H9 (cell line): ENCODE measurements at regions not wholly inside any gene's neighbourhood (a gene's known extent, or its start where the extent isn't known, plus 50 kb on each side); places are given as distances from the start of the nearest gene placed in this dataset.

Source experiments
- DNase-seq: peaks from one replicate; pipeline ENCODE4 v3.0.0-alpha.2; 2017
- H2AFZ ChIP-seq: one replicate; pipeline ENCODE4 v1.6.1; 2013; ENCODE audit warnings: mild to moderate bottlenecking, low read length, control low read depth, moderate library complexity
- H2AK5ac ChIP-seq: 2 replicates; pipeline ENCODE4 v1.6.1; 2013; ENCODE audit warnings: low read length, control low read depth, mixed read lengths; ENCODE audit not compliant: insufficient read length
- H2BK120ac ChIP-seq: one replicate; pipeline ENCODE4 v1.6.1; 2013; ENCODE audit warnings: low read depth, mild to moderate bottlenecking, low read length, control low read depth, inconsistent platforms; ENCODE audit not compliant: poor library complexity, severe bottlenecking
- H2BK12ac ChIP-seq: 2 replicates; pipeline ENCODE4 v1.6.1; 2013; ENCODE audit warnings: low read length, control low read depth, mixed read lengths, low read depth; ENCODE audit not compliant: insufficient read length
- H2BK15ac ChIP-seq: 2 replicates; pipeline ENCODE4 v1.6.1; 2013; ENCODE audit warnings: low read depth, low read length, control low read depth
- H2BK20ac ChIP-seq: one replicate; pipeline ENCODE4 v1.6.1; 2013; ENCODE audit warnings: low read depth, mild to moderate bottlenecking, low read length, control low read depth, inconsistent platforms; ENCODE audit not compliant: poor library complexity, severe bottlenecking
- H2BK5ac ChIP-seq: 2 replicates; pipeline ENCODE4 v1.6.1; 2013; ENCODE audit warnings: low read length, control low read depth, mixed read lengths; ENCODE audit not compliant: insufficient read length
- H3K14ac ChIP-seq: 2 replicates; pipeline ENCODE4 v1.6.1; 2013; ENCODE audit warnings: low read length, control low read depth; ENCODE audit not compliant: insufficient read depth
- H3K18ac ChIP-seq: 2 replicates; pipeline ENCODE4 v1.6.1; 2013; ENCODE audit warnings: low read depth, mild to moderate bottlenecking, mixed read lengths, low read length, control low read depth; ENCODE audit not compliant: insufficient read length
- H3K23ac ChIP-seq: 2 replicates; pipeline ENCODE4 v1.6.1; 2013; ENCODE audit warnings: low read length, control low read depth, mixed read lengths, low read depth; ENCODE audit not compliant: insufficient read length
- H3K23me2 ChIP-seq: 2 replicates; pipeline ENCODE4 v1.6.1; 2013; ENCODE audit warnings: low read depth, mild to moderate bottlenecking, mixed read lengths, low read length, control low read depth; ENCODE audit not compliant: insufficient read length, poor library complexity, severe bottlenecking
- H3K27ac ChIP-seq: 2 replicates; pipeline ENCODE4 v1.5.1; 2013; ENCODE audit warnings: low read length, control low read depth, mixed read lengths, low read depth; ENCODE audit not compliant: insufficient read length
- H3K27me3 ChIP-seq: 2 replicates; pipeline ENCODE4 v1.6.1; 2013; ENCODE audit warnings: low read length, control low read depth, inconsistent platforms; ENCODE audit not compliant: insufficient read depth
- H3K4ac ChIP-seq: 2 replicates; pipeline ENCODE4 v1.6.1; 2013; ENCODE audit warnings: low read depth, mild to moderate bottlenecking, control low read depth, inconsistent platforms, low read length, moderate library complexity
- H3K4me1 ChIP-seq: 2 replicates; pipeline ENCODE4 v1.6.1; 2013; ENCODE audit warnings: low read length, control low read depth, inconsistent platforms; ENCODE audit not compliant: insufficient read depth
- H3K4me2 ChIP-seq: 2 replicates; pipeline ENCODE4 v1.6.1; 2013; ENCODE audit warnings: low read length, control low read depth, mixed read lengths; ENCODE audit not compliant: insufficient read length, insufficient read depth
- H3K56ac ChIP-seq: 2 replicates; pipeline ENCODE4 v1.6.1; 2013; ENCODE audit warnings: low read depth, mild to moderate bottlenecking, mixed read lengths, low read length, control low read depth; ENCODE audit not compliant: insufficient read length
- H3K79me1 ChIP-seq: 2 replicates; pipeline ENCODE4 v1.6.1; 2013; ENCODE audit warnings: low read depth, mild to moderate bottlenecking, moderate library complexity, low read length, control low read depth, inconsistent platforms; ENCODE audit not compliant: insufficient read depth, poor library complexity, severe bottlenecking
- H3K79me2 ChIP-seq: 2 replicates; pipeline ENCODE4 v1.6.1; 2013; ENCODE audit warnings: low read length, control low read depth, inconsistent platforms; ENCODE audit not compliant: insufficient read depth
- H3K9ac ChIP-seq: 2 replicates; pipeline ENCODE4 v1.6.1; 2013; ENCODE audit warnings: low read length, control low read depth, mixed read lengths; ENCODE audit not compliant: insufficient read length; ENCODE audit errors: extremely low read depth
- H3K9me3 ChIP-seq: one replicate; pipeline ENCODE4 v1.6.1; 2013; ENCODE audit warnings: low read depth, low read length, inconsistent platforms; ENCODE audit not compliant: control insufficient read depth
- H3T11ph ChIP-seq: one replicate; pipeline ENCODE4 v1.6.1; 2013; ENCODE audit warnings: mild to moderate bottlenecking, low read length, control low read depth, inconsistent platforms
- H4K20me1 ChIP-seq: one replicate; pipeline ENCODE4 v1.6.1; 2013; ENCODE audit not compliant: control insufficient read depth, insufficient read length, insufficient read depth
- H4K5ac ChIP-seq: 2 replicates; pipeline ENCODE4 v1.6.1; 2013; ENCODE audit warnings: low read depth, mild to moderate bottlenecking, mixed read lengths, low read length, control low read depth; ENCODE audit not compliant: insufficient read length
- H4K8ac ChIP-seq: replicated peaks from 2 replicates; pipeline ENCODE4 v1.6.1; 2013; ENCODE audit warnings: low read length, control low read depth, mixed read lengths, low read depth; ENCODE audit not compliant: insufficient read length
- H4K91ac ChIP-seq: 2 replicates; pipeline ENCODE4 v1.6.1; 2013; ENCODE audit warnings: low read depth, mild to moderate bottlenecking, moderate library complexity, mixed read lengths, low read length, control low read depth; ENCODE audit not compliant: insufficient read length
- H3K27ac Mint-ChIP-seq, 3 experiments: 2 replicates in 2 of 3; 3 replicates in 1 of 3; pipeline ENCODE4 v1.8.0; 2020 to 2021; ENCODE audit warnings: mixed read lengths in 3 of 3, mild to moderate bottlenecking in 1 of 3, moderate library complexity in 1 of 3
- H3K27me3 Mint-ChIP-seq: 2 replicates; pipeline ENCODE4 v1.8.0; 2021; ENCODE audit warnings: low read depth, mild to moderate bottlenecking, moderate library complexity, mixed read lengths
- H3K36me3 Mint-ChIP-seq, 3 experiments: 2 replicates in 2 of 3; 3 replicates in 1 of 3; pipeline ENCODE4 v1.8.0; 2020 to 2021; ENCODE audit warnings: low read depth in 3 of 3, mixed read lengths in 3 of 3; ENCODE audit not compliant: insufficient read depth in 1 of 3
- H3K4me1 Mint-ChIP-seq, 2 experiments: 2 replicates each; pipeline ENCODE4 v1.8.0; 2020; ENCODE audit warnings: mixed read lengths in 2 of 2
- H3K4me3 Mint-ChIP-seq, 2 experiments: 2 replicates in 1 of 2; 3 replicates in 1 of 2; pipeline ENCODE4 v1.8.0; 2020 to 2021; ENCODE audit warnings: mild to moderate bottlenecking in 2 of 2, mixed read lengths in 2 of 2, moderate library complexity in 1 of 2
- H3K9me3 Mint-ChIP-seq, 2 experiments: 2 replicates in 1 of 2; 3 replicates in 1 of 2; pipeline ENCODE4 v1.8.0; 2020; ENCODE audit warnings: mild to moderate bottlenecking in 2 of 2, mixed read lengths in 2 of 2, moderate library complexity in 1 of 2
- WGBS: extraction: QIAGEN DNeasy Blood & Tissue Kit; methylation state at CpG from one replicate; pipeline ENCODE4 v1.1.7; 2013; ENCODE audit warnings: missing lambda C conversion rate, low lambda C conversion rate, mixed read lengths; ENCODE audit not compliant: insufficient read length; ENCODE audit errors: extremely low coverage; 5-methylcytosine and 5-hydroxymethylcytosine counted together
- TF ChIP-seq, protein P1 (sequence below): fragments of 200-600 bp; sonication (generic); conservative IDR thresholded peaks from 3 replicates; pipeline ENCODE4 v1.8.0; 2021; ENCODE audit warnings: antibody characterized with exemption, mild to moderate bottlenecking

DNA sequence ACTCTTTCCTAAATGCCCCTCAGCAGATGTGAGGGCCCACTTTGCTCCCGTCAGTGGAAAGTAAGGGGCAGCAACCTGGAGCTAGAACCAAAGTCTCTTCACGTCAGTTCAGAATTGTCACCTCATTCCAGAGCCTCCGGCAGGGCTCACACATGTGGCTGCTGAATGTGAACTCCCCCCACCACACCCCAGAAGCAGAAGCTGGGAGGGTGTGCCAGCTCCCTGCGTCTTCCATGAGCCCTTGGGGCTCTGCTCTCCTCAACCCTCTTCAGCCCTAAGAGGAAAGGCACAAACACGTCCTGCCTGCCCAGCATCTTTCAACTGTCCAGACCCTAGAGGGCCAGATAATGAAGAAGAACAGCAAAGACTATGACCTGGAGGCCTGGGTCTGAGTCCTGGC, 105.3 kb downstream of the SALL1 start:
- H3K79me2 ChIP-seq: no peaks in the 10 kb centered on the region
- Mint-ChIP-seq H3K4me1 (peaks cover 5 to 11% of the 10 kb centered on the region in 2 experiments), H3K27ac (no peak overlapping the region), H3K9me3 (no peaks in the 10 kb centered on the region), H3K36me3 (no peaks in the 10 kb centered on the region), H3K4me3 (no peak overlapping the region), H3K27me3 (peaks cover 2% of the 10 kb centered on the region)
- H3K14ac ChIP-seq: no peak overlapping the region
- H4K20me1 ChIP-seq: no peaks in the 10 kb centered on the region
- no peak overlapping the region for H2BK15ac ChIP-seq
- no peak overlapping the region for H2AFZ ChIP-seq
- no peak overlapping the region for H3K9ac ChIP-seq
- no peak overlapping the region for H2BK5ac ChIP-seq
- H3K4me2 ChIP-seq: no peak overlapping the region
- WGBS: no CpG with 5 or more reads among the region's 5 CpGs
- H3K79me1 ChIP-seq: no peaks in the 10 kb centered on the region
- H2AK5ac ChIP-seq: no peak overlapping the region
- no peak overlapping the region for H2BK12ac ChIP-seq
- H3T11ph ChIP-seq: no peak overlapping the region
- H4K8ac ChIP-seq: no peak overlapping the region
- H3K27me3 ChIP-seq: no peaks in the 10 kb centered on the region
- no peak overlapping the region for H4K91ac ChIP-seq
- no peak overlapping the region for H3K56ac ChIP-seq
- TF ChIP-seq, protein P1, sequence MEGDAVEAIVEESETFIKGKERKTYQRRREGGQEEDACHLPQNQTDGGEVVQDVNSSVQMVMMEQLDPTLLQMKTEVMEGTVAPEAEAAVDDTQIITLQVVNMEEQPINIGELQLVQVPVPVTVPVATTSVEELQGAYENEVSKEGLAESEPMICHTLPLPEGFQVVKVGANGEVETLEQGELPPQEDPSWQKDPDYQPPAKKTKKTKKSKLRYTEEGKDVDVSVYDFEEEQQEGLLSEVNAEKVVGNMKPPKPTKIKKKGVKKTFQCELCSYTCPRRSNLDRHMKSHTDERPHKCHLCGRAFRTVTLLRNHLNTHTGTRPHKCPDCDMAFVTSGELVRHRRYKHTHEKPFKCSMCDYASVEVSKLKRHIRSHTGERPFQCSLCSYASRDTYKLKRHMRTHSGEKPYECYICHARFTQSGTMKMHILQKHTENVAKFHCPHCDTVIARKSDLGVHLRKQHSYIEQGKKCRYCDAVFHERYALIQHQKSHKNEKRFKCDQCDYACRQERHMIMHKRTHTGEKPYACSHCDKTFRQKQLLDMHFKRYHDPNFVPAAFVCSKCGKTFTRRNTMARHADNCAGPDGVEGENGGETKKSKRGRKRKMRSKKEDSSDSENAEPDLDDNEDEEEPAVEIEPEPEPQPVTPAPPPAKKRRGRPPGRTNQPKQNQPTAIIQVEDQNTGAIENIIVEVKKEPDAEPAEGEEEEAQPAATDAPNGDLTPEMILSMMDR: no peak
- H4K5ac ChIP-seq: no peak overlapping the region
- no peak overlapping the region for H3K23ac ChIP-seq
- no peak overlapping the region for H3K4ac ChIP-seq
- no peak for DNase-seq
- no peaks in the 10 kb centered on the region for H3K9me3 ChIP-seq
- no peak overlapping the region for H3K18ac ChIP-seq
- no peaks in the 10 kb centered on the region for H3K4me1 ChIP-seq
- H3K23me2 ChIP-seq: no peaks in the 10 kb centered on the region
- no peak overlapping the region for H2BK20ac ChIP-seq
- H2BK120ac ChIP-seq: no peak overlapping the region
- H3K27ac ChIP-seq: no peak overlapping the region
